ENCODE measurements at regions not wholly inside any gene's neighbourhood (a gene's known extent, or its start where the extent isn't known, plus 50 kb on each side); places are given as distances from the start of the nearest gene placed in this dataset.
"Not testable (repeated sequence)": the region's sequence is repeated elsewhere in the genome, so short reads cannot be mapped to it uniquely, and the experiment has no call there.

DNA sequence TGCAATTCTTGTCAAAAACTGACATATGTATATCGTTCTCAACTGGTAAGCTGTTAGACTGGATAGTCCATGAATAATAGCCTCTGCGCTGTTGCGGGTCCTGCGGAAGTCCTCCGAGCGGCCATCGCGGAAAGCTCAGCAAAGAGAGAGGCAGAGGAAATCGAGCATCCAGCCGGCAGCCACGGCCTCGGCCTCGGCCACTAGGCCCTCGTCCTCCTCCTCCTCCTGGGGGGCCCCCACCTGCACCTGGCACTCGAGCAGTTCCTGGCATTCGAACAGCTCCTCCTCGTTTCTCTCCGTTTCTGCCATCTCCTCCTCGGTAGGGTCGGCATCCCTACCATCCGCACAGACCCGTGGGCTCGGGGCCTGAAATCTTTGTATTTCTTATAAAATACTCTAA, 111.2 kb upstream of the CYLC1 start:
- DNase-seq; in situ Hi-C loops (cut with HindIII; ENCODE audit: low pct_ligation_motif_present, low pct_unique_long_range_greater_than_20kb, low sequenced_read_pairs): not testable (repeated sequence)

GRCh38 chrX:83750451-83750850, 110.5 kb upstream of the CYLC1 start:
- in situ Hi-C loops (cut with HindIII; ENCODE audit: low pct_ligation_motif_present, low pct_unique_long_range_greater_than_20kb, low sequenced_read_pairs); DNase-seq: not testable (repeated sequence)

- in situ Hi-C loops (cut with HindIII; ENCODE audit: low pct_ligation_motif_present, low pct_unique_long_range_greater_than_20kb, low sequenced_read_pairs): no loop called here
- peak; percentile 27 for DNase-seq
Observed at GRCh38 chrX:83759872-83760271, 101.1 kb upstream of the CYLC1 start.

DNA sequence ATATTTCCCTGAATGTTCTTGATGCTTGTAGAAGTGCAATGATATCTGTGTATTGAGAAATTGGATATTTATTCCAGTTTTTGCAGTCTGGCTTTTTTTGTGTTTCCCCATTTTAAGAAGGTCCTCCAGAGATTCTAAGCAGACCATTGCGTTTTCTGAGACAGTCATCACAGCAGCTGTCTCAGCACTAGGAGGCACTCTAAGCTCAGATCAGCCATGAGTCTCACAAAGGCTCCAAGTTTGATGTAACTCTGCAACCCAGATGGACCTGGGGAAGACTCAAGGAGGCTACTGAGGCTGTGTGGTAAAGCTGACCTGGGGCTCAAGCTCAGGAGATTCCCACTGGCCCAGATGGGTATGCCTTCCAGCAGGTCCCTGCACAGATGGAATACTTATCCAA, 89.3 kb upstream of the CYLC1 start:
- in situ Hi-C loops (cut with HindIII; ENCODE audit: low pct_ligation_motif_present, low pct_unique_long_range_greater_than_20kb, low sequenced_read_pairs): no loop called here
- DNase-seq: peak; percentile 2
